ENCODE measurements at regions not wholly inside any gene's neighbourhood (a gene's known extent, or its start where the extent isn't known, plus 50 kb on each side); places are given as distances from the start of the nearest gene placed in this dataset.

DNA sequence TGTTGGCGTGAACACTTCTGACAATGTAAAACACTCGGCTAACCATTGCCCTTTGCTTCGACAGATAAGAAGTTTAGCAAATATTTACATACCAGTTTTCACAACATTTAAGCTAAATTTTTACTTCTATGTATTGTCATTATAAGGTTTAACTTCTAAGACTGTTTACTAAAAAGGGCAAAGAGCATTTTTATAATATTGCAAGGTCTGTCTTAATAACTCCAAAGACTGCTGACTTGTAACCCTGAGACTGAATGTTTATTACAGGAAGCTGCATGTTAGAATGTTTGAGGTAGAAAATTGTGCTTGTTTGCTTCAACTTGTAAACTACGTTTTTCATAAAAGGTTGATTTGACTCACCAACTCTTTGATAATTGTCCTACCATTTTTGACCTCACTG is 213.2 kb upstream of the RPS6KA3 start:
- no TSS peak for BruUV-seq (replicated peaks)
- no peak for ATAC-seq
- WGBS (ENCODE audit: insufficient coverage, low coverage, missing lambda C conversion rate): 0% methylated on average over 4 of the region's 4 CpGs

More for the DNA sequence above, 213.2 kb upstream of the RPS6KA3 start:
- ChIA-PET POLR2A (no interaction called here), CTCF (ENCODE audit: low intra/inter-chr PET ratio) (interaction anchor here (0.5 kb wide), 1 partner anchor 936 kb away, joined by 3 read pairs; no protein-coding TSS in a partner anchor)
- H2AFZ ChIP-seq (ENCODE audit: low read depth, low read length): no peak overlapping the region
- H4K20me1 ChIP-seq (replicated peaks; ENCODE audit: control insufficient read depth, insufficient read depth, low read length): no peaks in the 10 kb centered on the region
- H3K9ac ChIP-seq (ENCODE audit: insufficient read depth in 1 of 2, low read depth in 2 of 2, low read length in 2 of 2): no peak overlapping the region
- H3K4me2 ChIP-seq (ENCODE audit: insufficient read depth, low read length): no peak overlapping the region
- no peak for DNase-seq (ENCODE audit: extremely low read depth in 1 of 4, low spot score in 3 of 4)
- H3K27ac ChIP-seq (ENCODE audit: extremely low read depth, low read depth, low read length): no peak overlapping the region
- H3K79me2 ChIP-seq (ENCODE audit: control insufficient read depth, insufficient read depth, low read length): no peaks in the 10 kb centered on the region
- H3K36me3 ChIP-seq (ENCODE audit: control insufficient read depth, insufficient read depth, low read length): no peaks in the 10 kb centered on the region
- TF ChIP-seq, protein P1, sequence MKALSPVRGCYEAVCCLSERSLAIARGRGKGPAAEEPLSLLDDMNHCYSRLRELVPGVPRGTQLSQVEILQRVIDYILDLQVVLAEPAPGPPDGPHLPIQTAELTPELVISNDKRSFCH (CRISPR knock-in tag; IDR thresholded peaks at IDR 0.05): no peak
- TF ChIP-seq, protein P1 (tag; IDR thresholded peaks at IDR 0.05): no peak
- TF ChIP-seq, protein P2, sequence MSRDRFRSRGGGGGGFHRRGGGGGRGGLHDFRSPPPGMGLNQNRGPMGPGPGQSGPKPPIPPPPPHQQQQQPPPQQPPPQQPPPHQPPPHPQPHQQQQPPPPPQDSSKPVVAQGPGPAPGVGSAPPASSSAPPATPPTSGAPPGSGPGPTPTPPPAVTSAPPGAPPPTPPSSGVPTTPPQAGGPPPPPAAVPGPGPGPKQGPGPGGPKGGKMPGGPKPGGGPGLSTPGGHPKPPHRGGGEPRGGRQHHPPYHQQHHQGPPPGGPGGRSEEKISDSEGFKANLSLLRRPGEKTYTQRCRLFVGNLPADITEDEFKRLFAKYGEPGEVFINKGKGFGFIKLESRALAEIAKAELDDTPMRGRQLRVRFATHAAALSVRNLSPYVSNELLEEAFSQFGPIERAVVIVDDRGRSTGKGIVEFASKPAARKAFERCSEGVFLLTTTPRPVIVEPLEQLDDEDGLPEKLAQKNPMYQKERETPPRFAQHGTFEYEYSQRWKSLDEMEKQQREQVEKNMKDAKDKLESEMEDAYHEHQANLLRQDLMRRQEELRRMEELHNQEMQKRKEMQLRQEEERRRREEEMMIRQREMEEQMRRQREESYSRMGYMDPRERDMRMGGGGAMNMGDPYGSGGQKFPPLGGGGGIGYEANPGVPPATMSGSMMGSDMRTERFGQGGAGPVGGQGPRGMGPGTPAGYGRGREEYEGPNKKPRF (IDR thresholded peaks at IDR 0.05; ENCODE audit: low read depth, low read length): no peak
- TF ChIP-seq ARHGAP35 (IDR thresholded peaks at IDR 0.05; ENCODE audit: partially characterized antibody) (no peak), FOXA1 (IDR thresholded peaks at IDR 0.05; ENCODE audit: borderline replicate concordance) (no peak), PPARD (CRISPR knock-in tag; IDR thresholded peaks at IDR 0.05) (no peak), NEUROD1 (IDR thresholded peaks at IDR 0.05; ENCODE audit: borderline replicate concordance, low read depth, low read length, partially characterized antibody) (no peak), BDP1 (IDR thresholded peaks at IDR 0.05; ENCODE audit: insufficient read depth, insufficient read length) (no peak), ZNF696 (CRISPR knock-in tag; conservative IDR thresholded peaks at IDR 0.05) (no peak)
- TF ChIP-seq, protein P3, sequence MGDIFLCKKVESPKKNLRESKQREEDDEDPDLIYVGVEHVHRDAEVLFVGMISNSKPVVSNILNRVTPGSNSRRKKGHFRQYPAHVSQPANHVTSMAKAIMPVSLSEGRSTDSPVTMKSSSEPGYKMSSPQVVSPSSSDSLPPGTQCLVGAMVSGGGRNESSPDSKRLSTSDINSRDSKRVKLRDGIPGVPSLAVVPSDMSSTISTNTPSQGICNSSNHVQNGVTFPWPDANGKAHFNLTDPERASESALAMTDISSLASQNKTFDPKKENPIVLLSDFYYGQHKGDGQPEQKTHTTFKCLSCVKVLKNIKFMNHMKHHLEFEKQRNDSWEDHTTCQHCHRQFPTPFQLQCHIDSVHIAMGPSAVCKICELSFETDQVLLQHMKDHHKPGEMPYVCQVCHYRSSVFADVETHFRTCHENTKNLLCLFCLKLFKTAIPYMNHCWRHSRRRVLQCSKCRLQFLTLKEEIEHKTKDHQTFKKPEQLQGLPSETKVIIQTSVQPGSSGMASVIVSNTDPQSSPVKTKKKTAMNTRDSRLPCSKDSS (IDR thresholded peaks at IDR 0.05; ENCODE audit: low read depth, partially characterized antibody): no peak
- no peaks in the 10 kb centered on the region for H3K9me3 ChIP-seq (replicated peaks; ENCODE audit: control insufficient read depth, insufficient read depth, low read depth, low read length)
- H3K27me3 ChIP-seq (ENCODE audit: control insufficient read depth in 2 of 2, insufficient read depth in 2 of 2, low read length in 2 of 2): no peaks in the 10 kb centered on the region
- no peaks in the 10 kb centered on the region for H3K9me1 ChIP-seq (ENCODE audit: control insufficient read depth, insufficient read depth, low read length)
- H3K4me1 ChIP-seq (replicated peaks in 1 of 2; ENCODE audit: control insufficient read depth in 2 of 2, insufficient read depth in 2 of 2, low read length in 2 of 2): no peaks in the 10 kb centered on the region
- intact Hi-C loops (cut with micrococcal nuclease) (no loop called here), in situ Hi-C loops (cut with MboI) (no loop called here)
- H3K4me3 ChIP-seq: no peak overlapping the region
- no peak for FAIRE-seq

Data from K562 (cell line).